ENCODE measurements at regions not wholly inside any gene's neighbourhood (a gene's known extent, or its start where the extent isn't known, plus 50 kb on each side); places are given as distances from the start of the nearest gene placed in this dataset.

DNA sequence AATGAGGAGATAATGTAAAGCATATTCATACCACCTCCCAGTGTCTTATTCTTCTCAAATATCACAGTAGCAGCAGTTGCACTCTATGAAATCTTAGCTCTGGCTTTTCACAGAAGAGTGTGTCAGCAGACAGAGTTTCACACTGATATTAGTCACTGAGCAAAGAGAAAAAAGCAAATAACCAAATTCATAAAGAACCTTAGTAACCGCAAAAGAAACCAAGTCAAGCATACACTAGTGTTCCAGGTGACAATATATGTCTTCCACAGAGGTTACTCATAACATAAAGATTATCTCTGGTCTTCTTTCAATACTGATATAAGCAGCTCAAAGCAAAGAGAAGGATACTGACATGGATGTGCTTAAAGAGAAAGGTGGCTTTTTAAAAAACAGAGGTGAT is 181.7 kb upstream of the EDNRA start:
- intact Hi-C loops (cut with DNase I) = no loop called here
- no peaks in the 10 kb centered on the region for H3K36me3 ChIP-seq
- FAIRE-seq (no peak), ATAC-seq (peak in 1 of 4 donors; percentile 30), DNase-seq (no peak)
- H3K4me1 ChIP-seq = no peaks in the 10 kb centered on the region
- no peak overlapping the region for H3K4me3 ChIP-seq
- no peak overlapping the region for H3K27ac ChIP-seq
- H3K27me3 ChIP-seq = no peaks in the 10 kb centered on the region
- H3K9me3 ChIP-seq = no peaks in the 10 kb centered on the region
- WGBS, 2 donors = 29 to 31% methylated on average over 1 of the region's 1 CpG
- TF ChIP-seq, protein P1, sequence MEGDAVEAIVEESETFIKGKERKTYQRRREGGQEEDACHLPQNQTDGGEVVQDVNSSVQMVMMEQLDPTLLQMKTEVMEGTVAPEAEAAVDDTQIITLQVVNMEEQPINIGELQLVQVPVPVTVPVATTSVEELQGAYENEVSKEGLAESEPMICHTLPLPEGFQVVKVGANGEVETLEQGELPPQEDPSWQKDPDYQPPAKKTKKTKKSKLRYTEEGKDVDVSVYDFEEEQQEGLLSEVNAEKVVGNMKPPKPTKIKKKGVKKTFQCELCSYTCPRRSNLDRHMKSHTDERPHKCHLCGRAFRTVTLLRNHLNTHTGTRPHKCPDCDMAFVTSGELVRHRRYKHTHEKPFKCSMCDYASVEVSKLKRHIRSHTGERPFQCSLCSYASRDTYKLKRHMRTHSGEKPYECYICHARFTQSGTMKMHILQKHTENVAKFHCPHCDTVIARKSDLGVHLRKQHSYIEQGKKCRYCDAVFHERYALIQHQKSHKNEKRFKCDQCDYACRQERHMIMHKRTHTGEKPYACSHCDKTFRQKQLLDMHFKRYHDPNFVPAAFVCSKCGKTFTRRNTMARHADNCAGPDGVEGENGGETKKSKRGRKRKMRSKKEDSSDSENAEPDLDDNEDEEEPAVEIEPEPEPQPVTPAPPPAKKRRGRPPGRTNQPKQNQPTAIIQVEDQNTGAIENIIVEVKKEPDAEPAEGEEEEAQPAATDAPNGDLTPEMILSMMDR (IDR thresholded peaks at IDR 0.05) = no peak

DNA sequence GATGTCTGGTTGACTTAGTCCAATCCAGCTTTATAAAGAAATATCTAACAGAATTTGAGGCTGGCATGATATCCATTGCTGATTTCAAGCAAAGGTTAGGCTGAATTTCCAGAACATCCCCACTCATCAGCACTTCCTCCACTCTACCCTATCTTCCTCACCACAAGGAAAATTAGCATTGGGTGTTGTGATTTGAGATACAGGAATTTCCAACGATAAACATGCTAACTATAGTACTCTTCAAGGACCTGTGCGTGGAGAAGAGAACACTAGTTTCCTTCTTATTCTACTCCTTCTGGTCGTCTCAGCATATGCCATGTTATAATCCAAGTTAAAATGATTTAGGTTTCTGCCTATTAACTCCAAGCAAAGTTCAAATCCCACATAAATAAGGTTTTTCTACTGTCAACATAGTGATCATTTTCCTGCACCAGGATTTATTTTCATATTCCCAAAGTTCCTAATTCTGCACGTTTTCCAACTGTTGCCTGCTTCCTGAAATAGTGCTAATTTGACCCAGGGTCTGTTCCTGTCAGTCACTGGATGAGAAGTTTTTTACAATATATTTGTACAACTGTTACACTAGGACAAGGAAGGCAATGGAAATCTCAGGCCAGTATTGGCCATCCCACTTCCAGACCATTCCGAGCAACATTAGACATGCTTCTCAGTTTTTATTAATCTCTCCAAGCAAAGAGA is 177.6 kb upstream of the EDNRA start:
- WGBS, 2 donors = 39 to 43% methylated on average over 5 of the region's 5 CpGs
- no peak for FAIRE-seq

DNA sequence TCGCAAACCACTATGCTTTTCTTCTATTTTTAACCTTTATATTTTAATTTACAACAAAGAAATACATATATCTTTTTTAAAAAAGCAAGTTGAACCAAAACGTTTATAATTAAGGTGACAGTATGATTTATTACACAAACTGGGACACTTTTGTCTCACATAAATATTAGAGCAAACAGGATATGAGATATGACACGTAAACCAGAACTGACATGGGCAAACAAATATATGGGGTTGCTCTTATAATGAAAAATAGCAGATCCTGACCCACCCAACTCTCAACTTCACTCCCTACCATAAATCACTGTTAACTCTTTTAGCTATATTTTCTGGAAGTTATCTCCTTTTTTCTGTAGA is 177.0 kb upstream of the EDNRA start:
- intact Hi-C loops (cut with DNase I) = no loop called here
- no peaks in the 10 kb centered on the region for H3K4me1 ChIP-seq
- TF ChIP-seq, protein P1 (IDR thresholded peaks at IDR 0.05) = no peak
- FAIRE-seq = peak; percentile 9
- H3K36me3 ChIP-seq = no peaks in the 10 kb centered on the region
- no peak overlapping the region for H3K4me3 ChIP-seq
- no peaks in the 10 kb centered on the region for H3K27me3 ChIP-seq
- DNase-seq = no peak
- H3K27ac ChIP-seq = no peak overlapping the region
- 25 to 33% methylated on average over 3 of the region's 3 CpGs for WGBS, 2 donors
- no peaks in the 10 kb centered on the region for H3K9me3 ChIP-seq
- no peak for ATAC-seq

More for the DNA sequence above, 177.6 kb upstream of the EDNRA start:
- Histone ChIP-seq H3K36me3 (no peaks in the 10 kb centered on the region), H3K4me1 (no peaks in the 10 kb centered on the region), H3K4me3 (no peak overlapping the region), H3K27ac (no peak overlapping the region), H3K9me3 (no peaks in the 10 kb centered on the region), H3K27me3 (no peaks in the 10 kb centered on the region)
- intact Hi-C loops (cut with DNase I) = no loop called here
- no peak for DNase-seq
- TF ChIP-seq, protein P1 (IDR thresholded peaks at IDR 0.05) = no peak
- ATAC-seq = no peak

DNA sequence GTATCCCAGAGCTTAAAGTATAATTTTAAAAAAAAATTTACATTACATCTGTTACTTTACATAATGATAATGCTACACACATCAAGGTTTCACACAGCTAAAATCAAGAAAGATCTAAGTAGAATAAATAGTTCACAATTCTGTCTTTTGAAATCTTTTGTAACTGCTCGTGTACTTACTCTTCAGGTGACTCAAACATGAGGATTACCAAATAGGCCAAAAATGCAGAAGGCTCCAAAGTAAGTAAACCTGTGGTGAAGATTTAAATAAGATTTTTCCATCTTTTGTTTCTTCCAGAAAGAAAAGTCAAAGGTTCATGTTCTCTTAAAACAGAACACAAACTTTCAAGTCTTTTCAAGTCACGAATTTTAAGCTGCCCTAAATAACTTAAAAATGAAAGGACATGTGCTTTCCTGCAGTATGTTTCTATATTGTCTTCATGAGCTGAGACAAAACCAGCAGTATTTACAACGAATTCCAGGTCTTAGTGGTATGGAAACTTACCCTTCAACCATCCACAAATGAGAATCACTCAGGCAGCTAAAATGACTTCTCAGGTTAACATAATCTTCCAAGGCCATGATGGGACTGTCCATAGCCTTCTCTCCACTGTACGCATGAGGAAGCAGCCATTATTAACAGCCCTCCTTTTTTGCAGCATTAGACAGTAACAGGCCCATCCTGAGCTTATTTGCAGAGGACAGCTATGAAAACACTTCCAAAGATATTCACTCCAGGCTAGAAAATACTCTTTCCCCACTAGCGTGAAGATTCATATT is 172.8 kb upstream of the EDNRA start:
- H3K27me3 ChIP-seq = no peaks in the 10 kb centered on the region
- FAIRE-seq = no peak
- no peak overlapping the region for H3K4me3 ChIP-seq
- intact Hi-C loops (cut with DNase I) = no loop called here
- H3K36me3 ChIP-seq = no peaks in the 10 kb centered on the region
- no peak for DNase-seq
- no peak for ATAC-seq
- TF ChIP-seq, protein P1 (IDR thresholded peaks at IDR 0.05) = no peak
- H3K27ac ChIP-seq = no peak overlapping the region
- no peaks in the 10 kb centered on the region for H3K9me3 ChIP-seq
- WGBS, 2 donors = 59 to 67% methylated on average over 5 of the region's 5 CpGs
- no peaks in the 10 kb centered on the region for H3K4me1 ChIP-seq

DNA sequence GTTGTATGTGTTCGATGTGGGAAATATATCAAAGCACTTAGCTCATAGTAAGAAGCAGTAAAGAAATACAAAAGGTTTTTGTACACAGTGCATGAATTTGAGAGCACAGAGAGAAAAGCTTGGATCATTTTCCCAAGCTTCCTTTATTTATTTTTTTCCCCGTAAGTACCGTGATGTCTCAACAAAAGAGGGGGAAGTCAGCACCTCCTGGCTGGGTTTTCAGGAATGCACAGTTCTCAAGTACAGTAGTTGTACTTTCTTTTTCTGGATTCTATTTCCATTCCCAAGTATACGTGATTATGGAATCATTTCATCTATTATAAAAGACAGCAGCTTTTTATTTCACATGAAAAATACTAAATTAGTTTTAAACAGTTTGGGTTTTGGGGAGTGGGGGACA is 171.5 kb upstream of the EDNRA start:
- FAIRE-seq = no peak
- TF ChIP-seq, protein P1 (IDR thresholded peaks at IDR 0.05) = no peak
- no peak for DNase-seq
- H3K27ac ChIP-seq = no peak overlapping the region
- no peaks in the 10 kb centered on the region for H3K27me3 ChIP-seq
- H3K4me1 ChIP-seq = no peaks in the 10 kb centered on the region
- no peak for ATAC-seq
- H3K36me3 ChIP-seq = no peaks in the 10 kb centered on the region
- H3K9me3 ChIP-seq = no peaks in the 10 kb centered on the region
- 49 to 67% methylated on average over 4 of the region's 4 CpGs for WGBS, 2 donors
- intact Hi-C loops (cut with DNase I) = no loop called here
- H3K4me3 ChIP-seq = no peak overlapping the region

Measured in pancreas (tissue), 10 donors.